ENCODE measurements at regions not wholly inside any gene's neighbourhood (a gene's known extent, or its start where the extent isn't known, plus 50 kb on each side); places are given as distances from the start of the nearest gene placed in this dataset.

- TF ChIP-seq CTCF (IDR thresholded peaks at IDR 0.05; ENCODE audit: extremely low read depth, insufficient read depth, missing control alignments): no peak
- DNase-seq (ENCODE audit: low spot score): no peak
- in situ Hi-C loops (cut with MboI; ENCODE audit: low pct_unique_long_range_greater_than_20kb, low sequenced_read_pairs, unreplicated experiment): no loop called here
Measured at GRCh38 chr14:38790916-38791315, 312.1 kb downstream of the SEC23A start.

DNA sequence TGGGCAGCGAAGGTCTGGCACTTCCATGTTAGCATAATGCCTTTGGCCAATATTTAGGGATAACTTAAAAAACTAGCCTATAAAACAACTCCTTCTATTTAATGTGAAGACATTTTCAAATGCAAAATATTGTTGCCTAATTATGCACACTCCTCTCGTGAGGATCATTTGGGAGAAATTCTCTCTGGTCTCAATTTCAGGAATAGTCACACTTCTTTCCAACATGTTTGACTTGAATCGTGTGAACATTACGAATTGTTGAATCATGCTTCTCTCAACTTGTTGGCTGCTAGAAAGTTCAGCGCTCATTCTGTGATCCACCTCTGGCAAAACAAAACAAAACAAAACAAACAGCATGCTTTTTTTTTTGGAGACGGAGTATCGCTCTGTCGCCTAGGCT lies 313.2 kb downstream of the SEC23A start:
- in situ Hi-C loops (cut with MboI; ENCODE audit: low pct_unique_long_range_greater_than_20kb, low sequenced_read_pairs, unreplicated experiment): no loop called here
- TF ChIP-seq CTCF (IDR thresholded peaks at IDR 0.05; ENCODE audit: extremely low read depth, insufficient read depth, missing control alignments): no peak
- DNase-seq (ENCODE audit: low spot score): no peak

DNA sequence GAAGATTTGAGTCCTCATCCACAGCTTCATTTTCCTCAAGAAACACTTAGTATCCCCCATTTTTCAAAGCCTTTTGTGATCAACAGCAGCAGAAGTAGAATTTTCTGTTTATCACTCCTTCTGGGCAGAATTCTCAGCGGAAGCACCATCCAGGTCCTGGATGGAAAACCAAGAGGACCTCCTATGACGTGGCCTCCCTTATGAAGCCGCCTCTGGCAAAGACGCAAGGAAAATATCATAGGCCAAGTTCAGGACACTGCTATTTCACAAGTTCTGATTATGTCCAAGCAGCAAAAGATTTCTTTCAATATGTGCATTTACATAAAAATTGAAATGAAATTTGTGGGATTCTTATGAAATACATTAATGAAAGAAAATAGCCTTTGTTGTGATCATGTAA lies 315.0 kb downstream of the SEC23A start:
- in situ Hi-C loops (cut with MboI; ENCODE audit: low pct_unique_long_range_greater_than_20kb, low sequenced_read_pairs, unreplicated experiment): no loop called here
- no peak for DNase-seq (ENCODE audit: low spot score)
- TF ChIP-seq CTCF (IDR thresholded peaks at IDR 0.05; ENCODE audit: extremely low read depth, insufficient read depth, missing control alignments): no peak

DNA sequence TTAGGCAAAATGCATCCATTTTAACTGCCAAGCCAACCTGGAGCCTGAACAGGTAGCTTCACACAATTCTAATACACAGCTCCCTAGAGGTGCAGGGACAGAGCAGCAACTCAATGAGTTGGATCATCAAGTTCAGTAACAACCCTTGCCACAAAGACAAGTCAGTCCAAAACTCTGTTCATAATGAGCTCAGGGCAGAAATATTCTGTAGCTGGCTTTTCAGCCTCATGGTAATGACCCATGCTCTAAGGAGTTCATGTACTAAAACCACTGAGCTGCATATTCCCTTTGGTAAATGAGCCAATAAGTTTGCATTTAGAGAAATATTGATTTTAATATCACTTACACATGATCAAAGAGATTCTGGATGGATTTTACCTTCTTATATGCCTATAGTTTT lies 316.1 kb downstream of the SEC23A start:
- in situ Hi-C loops (cut with MboI; ENCODE audit: low pct_unique_long_range_greater_than_20kb, low sequenced_read_pairs, unreplicated experiment): no loop called here
- DNase-seq (ENCODE audit: low spot score): no peak
- no peak for TF ChIP-seq CTCF (IDR thresholded peaks at IDR 0.05; ENCODE audit: extremely low read depth, insufficient read depth, missing control alignments)

DNA sequence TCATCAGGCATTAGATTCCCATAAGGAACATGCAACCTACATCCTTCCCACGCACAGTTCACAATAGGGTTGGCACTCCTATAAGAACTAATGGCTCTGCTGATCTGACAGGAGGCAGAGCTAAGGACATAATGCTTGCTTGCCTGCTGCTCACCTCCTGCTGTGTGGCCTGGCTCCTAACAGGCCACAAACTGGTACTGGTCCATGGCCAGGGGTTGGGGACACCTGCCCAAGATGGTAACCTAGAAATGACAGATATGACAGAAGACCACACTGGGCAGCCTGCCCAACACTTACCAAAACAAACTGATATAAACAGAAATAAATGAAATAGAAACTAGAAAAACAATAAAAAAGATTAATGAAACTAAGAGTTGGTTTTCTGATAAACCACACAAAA lies 325.6 kb downstream of the SEC23A start:
- TF ChIP-seq CTCF (IDR thresholded peaks at IDR 0.05; ENCODE audit: extremely low read depth, insufficient read depth, missing control alignments): no peak
- in situ Hi-C loops (cut with MboI; ENCODE audit: low pct_unique_long_range_greater_than_20kb, low sequenced_read_pairs, unreplicated experiment): no loop called here
- DNase-seq (ENCODE audit: low spot score): no peak

DNA sequence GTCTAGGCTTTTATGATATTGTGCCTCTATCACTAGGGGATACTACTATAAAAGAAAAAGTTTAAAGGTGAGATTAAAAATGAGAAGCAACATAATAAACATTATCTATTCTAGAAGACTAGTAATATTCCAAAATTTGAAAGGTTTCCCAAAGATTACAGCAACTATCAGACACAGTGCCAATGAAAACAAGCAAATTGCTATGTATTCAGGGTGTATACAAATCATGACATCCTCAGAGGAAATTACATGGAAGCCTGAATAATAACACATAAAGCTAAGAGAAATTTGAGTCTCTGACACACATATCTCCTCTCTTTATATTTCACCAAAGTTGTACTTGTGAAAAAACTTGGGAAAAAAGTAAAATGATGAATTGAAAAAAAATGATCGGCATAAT lies 327.0 kb downstream of the SEC23A start:
- no peak for TF ChIP-seq CTCF (IDR thresholded peaks at IDR 0.05; ENCODE audit: extremely low read depth, insufficient read depth, missing control alignments)
- no peak for DNase-seq (ENCODE audit: low spot score)
- in situ Hi-C loops (cut with MboI; ENCODE audit: low pct_unique_long_range_greater_than_20kb, low sequenced_read_pairs, unreplicated experiment): no loop called here

DNA sequence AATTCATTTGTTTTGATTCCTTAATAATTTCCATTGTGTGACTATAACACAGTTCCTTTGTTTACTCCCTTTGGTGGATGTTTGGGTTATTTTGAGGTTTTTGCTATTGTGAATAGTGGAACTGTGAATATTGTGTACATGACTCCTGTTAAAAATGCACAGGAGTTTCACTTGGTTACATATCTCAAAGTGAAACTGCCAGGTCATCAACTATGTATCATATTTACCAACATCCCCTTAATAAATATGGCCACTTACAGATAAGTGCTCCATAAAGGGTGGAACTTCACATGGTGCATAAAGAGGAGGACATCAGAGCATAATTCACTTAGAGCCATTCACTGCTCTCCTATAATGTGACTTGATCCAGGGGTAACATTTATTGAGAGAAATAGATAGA lies 328.9 kb downstream of the SEC23A start:
- in situ Hi-C loops (cut with MboI; ENCODE audit: low pct_unique_long_range_greater_than_20kb, low sequenced_read_pairs, unreplicated experiment): no loop called here
- DNase-seq (ENCODE audit: low spot score): no peak

More for the DNA sequence above, 328.9 kb downstream of the SEC23A start:
- no peak for TF ChIP-seq CTCF (IDR thresholded peaks at IDR 0.05; ENCODE audit: extremely low read depth, insufficient read depth, missing control alignments)
